MM.1S (cell line): ENCODE measurements at regions not wholly inside any gene's neighbourhood (a gene's known extent, or its start where the extent isn't known, plus 50 kb on each side); places are given as distances from the start of the nearest gene placed in this dataset.

Experiments used
- CTCF ChIP-seq: fragments of 300-600 bp; sonication (generic); IDR thresholded peaks from 2 replicates; pipeline ENCODE4 v1.5.1; 2016; ENCODE audit warnings: antibody characterized with exemption, low read length, mixed read lengths
- EZH2 ChIP-seq: fragments of 300-600 bp; sonication (generic); optimal IDR thresholded peaks from 2 replicates; pipeline ENCODE3; 2017; ENCODE audit warnings: low read depth, mild to moderate bottlenecking, antibody characterized with exemption, low read length, mixed read lengths
- EZH2phosphoT487 ChIP-seq: fragments of 300-600 bp; sonication (generic); IDR thresholded peaks from 2 replicates; pipeline ENCODE4 v1.6.1; 2018; ENCODE audit warnings: antibody characterized with exemption, low read length

GRCh38 chr12:127923501-127923900 lies 343.5 kb upstream of the TMEM132C start:
- TF ChIP-seq EZH2 (no peak), CTCF (no peak), EZH2phosphoT487 (no peak)
